ENCODE measurements at regions not wholly inside any gene's neighbourhood (a gene's known extent, or its start where the extent isn't known, plus 50 kb on each side); places are given as distances from the start of the nearest gene placed in this dataset.

GRCh38 chr6:23735151-23735550, 390.9 kb upstream of the NRSN1 start:
- no peak overlapping the region for H3K27ac ChIP-seq (ENCODE audit: low read depth, low read length)
- H2AFZ ChIP-seq (ENCODE audit: low read length), result no peak overlapping the region
- no peak overlapping the region for H3K4me3 ChIP-seq (ENCODE audit: insufficient read depth, low read length)
- DNase-seq (ENCODE audit: insufficient read length, low spot score, missing footprints), result no peak
- TF ChIP-seq CTCF (IDR thresholded peaks at IDR 0.05; ENCODE audit: extremely low read depth, low read depth, low read length), result no peak
- no peaks in the 10 kb centered on the region for H3K36me3 ChIP-seq (ENCODE audit: insufficient read depth, low read length)
- H3K9me3 ChIP-seq (ENCODE audit: low read depth, low read length), result no peaks in the 10 kb centered on the region
- no peaks in the 10 kb centered on the region for H3K4me1 ChIP-seq (ENCODE audit: insufficient read depth, low read length)
- H3K4me2 ChIP-seq (ENCODE audit: insufficient read depth, low read length), result no peak overlapping the region
- no peaks in the 10 kb centered on the region for H3K79me2 ChIP-seq (ENCODE audit: insufficient read depth, low read length)
- no peaks in the 10 kb centered on the region for H4K20me1 ChIP-seq (ENCODE audit: insufficient read depth, low read length)
- H3K27me3 ChIP-seq (ENCODE audit: insufficient read depth, low read length), result no peaks in the 10 kb centered on the region

GRCh38 chr6:23736577-23736976, 389.4 kb upstream of the NRSN1 start:
- Histone ChIP-seq H3K4me3 (ENCODE audit: insufficient read depth, low read length) (no peak overlapping the region), H3K4me1 (ENCODE audit: insufficient read depth, low read length) (no peaks in the 10 kb centered on the region), H3K36me3 (ENCODE audit: insufficient read depth, low read length) (no peaks in the 10 kb centered on the region), H3K79me2 (ENCODE audit: insufficient read depth, low read length) (no peaks in the 10 kb centered on the region), H2AFZ (ENCODE audit: low read length) (no peak overlapping the region), H3K27ac (ENCODE audit: low read depth, low read length) (no peak overlapping the region), H4K20me1 (ENCODE audit: insufficient read depth, low read length) (no peaks in the 10 kb centered on the region), H3K9me3 (ENCODE audit: low read depth, low read length) (no peaks in the 10 kb centered on the region), H3K27me3 (ENCODE audit: insufficient read depth, low read length) (no peaks in the 10 kb centered on the region), H3K4me2 (ENCODE audit: insufficient read depth, low read length) (no peak overlapping the region)
- no peak for DNase-seq (ENCODE audit: insufficient read length, low spot score, missing footprints)
- no peak for TF ChIP-seq CTCF (IDR thresholded peaks at IDR 0.05; ENCODE audit: extremely low read depth, low read depth, low read length)

GRCh38 chr6:23747239-23747638, 378.8 kb upstream of the NRSN1 start:
- Histone ChIP-seq H4K20me1 (ENCODE audit: insufficient read depth, low read length) (no peaks in the 10 kb centered on the region), H3K36me3 (ENCODE audit: insufficient read depth, low read length) (no peaks in the 10 kb centered on the region), H2AFZ (ENCODE audit: low read length) (no peak overlapping the region), H3K4me1 (ENCODE audit: insufficient read depth, low read length) (no peaks in the 10 kb centered on the region), H3K27ac (ENCODE audit: low read depth, low read length) (no peak overlapping the region), H3K9me3 (ENCODE audit: low read depth, low read length) (peaks cover 1% of the 10 kb centered on the region), H3K27me3 (ENCODE audit: insufficient read depth, low read length) (no peaks in the 10 kb centered on the region), H3K4me3 (ENCODE audit: insufficient read depth, low read length) (no peak overlapping the region), H3K4me2 (ENCODE audit: insufficient read depth, low read length) (no peak overlapping the region), H3K79me2 (ENCODE audit: insufficient read depth, low read length) (no peaks in the 10 kb centered on the region)
- TF ChIP-seq CTCF (IDR thresholded peaks at IDR 0.05; ENCODE audit: extremely low read depth, low read depth, low read length), result no peak
- no peak for DNase-seq (ENCODE audit: insufficient read length, low spot score, missing footprints)

GRCh38 chr6:23752414-23752813, 373.6 kb upstream of the NRSN1 start:
- Histone ChIP-seq H3K4me3 (ENCODE audit: insufficient read depth, low read length) (no peak overlapping the region), H3K27ac (ENCODE audit: low read depth, low read length) (no peak overlapping the region), H3K4me1 (ENCODE audit: insufficient read depth, low read length) (no peaks in the 10 kb centered on the region), H3K79me2 (ENCODE audit: insufficient read depth, low read length) (no peaks in the 10 kb centered on the region), H3K27me3 (ENCODE audit: insufficient read depth, low read length) (no peaks in the 10 kb centered on the region), H3K4me2 (ENCODE audit: insufficient read depth, low read length) (no peak overlapping the region), H2AFZ (ENCODE audit: low read length) (no peak overlapping the region), H3K36me3 (ENCODE audit: insufficient read depth, low read length) (no peaks in the 10 kb centered on the region), H4K20me1 (ENCODE audit: insufficient read depth, low read length) (no peaks in the 10 kb centered on the region), H3K9me3 (ENCODE audit: low read depth, low read length) (no peaks in the 10 kb centered on the region)
- no peak for TF ChIP-seq CTCF (IDR thresholded peaks at IDR 0.05; ENCODE audit: extremely low read depth, low read depth, low read length)
- DNase-seq (ENCODE audit: insufficient read length, low spot score, missing footprints), result no peak

Data from osteoblast (primary cell).